ENCODE measurements at regions not wholly inside any gene's neighbourhood (a gene's known extent, or its start where the extent isn't known, plus 50 kb on each side); places are given as distances from the start of the nearest gene placed in this dataset.
"Not testable (repeated sequence)": the region's sequence is repeated elsewhere in the genome, so short reads cannot be mapped to it uniquely, and the experiment has no call there.

GRCh38 chr6:103344554-103345163 lies 1515.1 kb downstream of the HACE1 start:
- no peak for DNase-seq
- peak in 1 of 4 donors; percentile 37 for ATAC-seq
- no peak overlapping the region for H3K4me3 ChIP-seq
- TF ChIP-seq CTCF (IDR thresholded peaks at IDR 0.05), result no peak
- H3K27ac ChIP-seq, result no peak overlapping the region
- intact Hi-C loops (cut with DNase I), result no loop called here
- WGBS, 2 donors, result 18 to 21% methylated on average over 2 of the region's 2 CpGs
- H3K36me3 ChIP-seq, result no peaks in the 10 kb centered on the region
- no peaks in the 10 kb centered on the region for H3K27me3 ChIP-seq
- no peak for FAIRE-seq
- no peaks in the 10 kb centered on the region for H3K9me3 ChIP-seq
- no peaks in the 10 kb centered on the region for H3K4me1 ChIP-seq

GRCh38 chr6:103335412-103335811 lies 1524.3 kb downstream of the HACE1 start:
- ATAC-seq (no peak), FAIRE-seq (no peak)

GRCh38 chr6:103326760-103327757 lies 1532.7 kb downstream of the HACE1 start:
- no peaks in the 10 kb centered on the region for H3K4me1 ChIP-seq
- no peaks in the 10 kb centered on the region for H3K9me3 ChIP-seq
- H3K36me3 ChIP-seq, result no peaks in the 10 kb centered on the region
- intact Hi-C loops (cut with DNase I), result no loop called here
- no peak overlapping the region for H3K27ac ChIP-seq
- DNase-seq, result no peak
- FAIRE-seq, result no peak
- no peak overlapping the region for H3K4me3 ChIP-seq
- no peak for ATAC-seq
- no peak for TF ChIP-seq CTCF (IDR thresholded peaks at IDR 0.05)
- no peaks in the 10 kb centered on the region for H3K27me3 ChIP-seq
- WGBS, 2 donors, result 46 to 48% methylated on average over 4 of the region's 4 CpGs

More at GRCh38 chr6:103335412-103335811, 1524.3 kb downstream of the HACE1 start:
- no peak for DNase-seq
- Histone ChIP-seq H3K9me3 (no peaks in the 10 kb centered on the region), H3K4me3 (no peak overlapping the region), H3K27me3 (no peaks in the 10 kb centered on the region), H3K36me3 (no peaks in the 10 kb centered on the region), H3K27ac (no peak overlapping the region), H3K4me1 (no peaks in the 10 kb centered on the region)
- WGBS, 2 donors, result 81 to 93% methylated on average over 2 of the region's 2 CpGs
- TF ChIP-seq CTCF (IDR thresholded peaks at IDR 0.05), result no peak
- intact Hi-C loops (cut with DNase I), result no loop called here

- intact Hi-C loops (cut with DNase I), result no loop called here
- ATAC-seq, result no peak
- Histone ChIP-seq H3K4me1 (no peaks in the 10 kb centered on the region), H3K27me3 (no peaks in the 10 kb centered on the region), H3K27ac (no peak overlapping the region), H3K4me3 (no peak overlapping the region), H3K36me3 (no peaks in the 10 kb centered on the region), H3K9me3 (no peaks in the 10 kb centered on the region)
- DNase-seq, result no peak
- FAIRE-seq, result no peak
- TF ChIP-seq CTCF (IDR thresholded peaks at IDR 0.05), result no peak
These were observed 1546.3 kb downstream of the HACE1 start for GRCh38 chr6:103313432-103313831.

- H3K27me3 ChIP-seq; H3K27ac ChIP-seq; ATAC-seq; H3K4me3 ChIP-seq; H3K9me3 ChIP-seq; FAIRE-seq; H3K4me1 ChIP-seq; intact Hi-C loops (cut with DNase I); H3K36me3 ChIP-seq: not testable (repeated sequence)
- WGBS, 2 donors, result 91 to 97% methylated on average over 26 to 35 of the region's 35 CpGs
- DNase-seq, result peak in 1 of 6 donors; percentile 24
These were observed 1565.3 kb downstream of the HACE1 start for GRCh38 chr6:103294376-103294775.

Measured in pancreas (tissue), 10 donors.